ENCODE measurements at regions not wholly inside any gene's neighbourhood (a gene's known extent, or its start where the extent isn't known, plus 50 kb on each side); places are given as distances from the start of the nearest gene placed in this dataset.

GRCh38 chr11:115941044-115941443 is 436.8 kb upstream of the CADM1 start:
- WGBS (ENCODE audit: insufficient coverage): 94% methylated on average over 5 of the region's 5 CpGs
- peaks cover 10% of the 10 kb centered on the region for H3K27me3 ChIP-seq (ENCODE audit: control insufficient read depth, insufficient read depth, low read length)
- no peaks in the 10 kb centered on the region for H3K36me3 ChIP-seq (ENCODE audit: control insufficient read depth, insufficient read depth, low read length)
- no peak for DNase-seq
- no peak overlapping the region for H3K27ac ChIP-seq (ENCODE audit: low read length)
- H3K9me3 ChIP-seq (replicated peaks; ENCODE audit: control insufficient read depth, low read depth, low read length): no peaks in the 10 kb centered on the region
- H3K4me1 ChIP-seq (ENCODE audit: control insufficient read depth, insufficient read depth, low read length): peaks cover 6% of the 10 kb centered on the region
- no peak overlapping the region for H3K4me3 ChIP-seq (ENCODE audit: low read length)

GRCh38 chr11:115939731-115940421 is 435.7 kb upstream of the CADM1 start:
- H3K27me3 ChIP-seq (ENCODE audit: control insufficient read depth, insufficient read depth, low read length): peaks cover 12% of the 10 kb centered on the region

GRCh38 chr11:115939104-115939730 is 435.0 kb upstream of the CADM1 start:
- H3K4me1 ChIP-seq (ENCODE audit: control insufficient read depth, insufficient read depth, low read length): peaks cover 6% of the 10 kb centered on the region
- DNase-seq: no peak
- H3K4me3 ChIP-seq (ENCODE audit: low read length): no peak overlapping the region
- 38% methylated on average over 1 of the region's 6 CpGs for WGBS (ENCODE audit: insufficient coverage)
- no peaks in the 10 kb centered on the region for H3K9me3 ChIP-seq (replicated peaks; ENCODE audit: control insufficient read depth, low read depth, low read length)
- H3K27ac ChIP-seq (ENCODE audit: low read length): no peak overlapping the region
- peaks cover 12% of the 10 kb centered on the region for H3K27me3 ChIP-seq (ENCODE audit: control insufficient read depth, insufficient read depth, low read length)
- H3K36me3 ChIP-seq (ENCODE audit: control insufficient read depth, insufficient read depth, low read length): no peaks in the 10 kb centered on the region

More at GRCh38 chr11:115939731-115940421, 435.7 kb upstream of the CADM1 start:
- Histone ChIP-seq H3K27ac (ENCODE audit: low read length) (no peak overlapping the region), H3K9me3 (replicated peaks; ENCODE audit: control insufficient read depth, low read depth, low read length) (no peaks in the 10 kb centered on the region), H3K36me3 (ENCODE audit: control insufficient read depth, insufficient read depth, low read length) (no peaks in the 10 kb centered on the region), H3K4me1 (ENCODE audit: control insufficient read depth, insufficient read depth, low read length) (peaks cover 6% of the 10 kb centered on the region), H3K4me3 (ENCODE audit: low read length) (no peak overlapping the region)
- no peak for DNase-seq
- 39% methylated on average over 5 of the region's 7 CpGs for WGBS (ENCODE audit: insufficient coverage)

- no peaks in the 10 kb centered on the region for H3K36me3 ChIP-seq (ENCODE audit: control insufficient read depth, insufficient read depth, low read length)
- H3K4me3 ChIP-seq (ENCODE audit: low read length): no peak overlapping the region
- DNase-seq: no peak
- H3K9me3 ChIP-seq (replicated peaks; ENCODE audit: control insufficient read depth, low read depth, low read length): no peaks in the 10 kb centered on the region
- peaks cover 9% of the 10 kb centered on the region for H3K27me3 ChIP-seq (ENCODE audit: control insufficient read depth, insufficient read depth, low read length)
- WGBS (ENCODE audit: insufficient coverage): 31% methylated on average over 3 of the region's 4 CpGs
- no peak overlapping the region for H3K27ac ChIP-seq (ENCODE audit: low read length)
- peaks cover 12% of the 10 kb centered on the region for H3K4me1 ChIP-seq (ENCODE audit: control insufficient read depth, insufficient read depth, low read length)
Observed at GRCh38 chr11:115933564-115933963, 429.3 kb upstream of the CADM1 start.

- peaks cover 24% of the 10 kb centered on the region for H3K4me1 ChIP-seq (ENCODE audit: control insufficient read depth, insufficient read depth, low read length)
- WGBS (ENCODE audit: insufficient coverage): no CpG with 5 or more reads among the region's 1 CpG
- no peak for DNase-seq
- no peak overlapping the region for H3K27ac ChIP-seq (ENCODE audit: low read length)
- H3K36me3 ChIP-seq (ENCODE audit: control insufficient read depth, insufficient read depth, low read length): no peaks in the 10 kb centered on the region
- H3K4me3 ChIP-seq (ENCODE audit: low read length): no peak overlapping the region
- H3K9me3 ChIP-seq (replicated peaks; ENCODE audit: control insufficient read depth, low read depth, low read length): no peaks in the 10 kb centered on the region
- peaks cover 5% of the 10 kb centered on the region for H3K27me3 ChIP-seq (ENCODE audit: control insufficient read depth, insufficient read depth, low read length)
Observed at GRCh38 chr11:115931548-115932083, 427.4 kb upstream of the CADM1 start.

GRCh38 chr11:115930886-115931547 is 426.8 kb upstream of the CADM1 start:
- H3K27ac ChIP-seq (ENCODE audit: low read length): no peak overlapping the region
- peaks cover 24% of the 10 kb centered on the region for H3K4me1 ChIP-seq (ENCODE audit: control insufficient read depth, insufficient read depth, low read length)
- no CpG with 5 or more reads among the region's 3 CpGs for WGBS (ENCODE audit: insufficient coverage)
- DNase-seq: peak; percentile 14
- H3K36me3 ChIP-seq (ENCODE audit: control insufficient read depth, insufficient read depth, low read length): no peaks in the 10 kb centered on the region
- H3K27me3 ChIP-seq (ENCODE audit: control insufficient read depth, insufficient read depth, low read length): peaks cover 5% of the 10 kb centered on the region
- no peak overlapping the region for H3K4me3 ChIP-seq (ENCODE audit: low read length)
- no peaks in the 10 kb centered on the region for H3K9me3 ChIP-seq (replicated peaks; ENCODE audit: control insufficient read depth, low read depth, low read length)

GRCh38 chr11:115930291-115930690 is 426.1 kb upstream of the CADM1 start:
- Histone ChIP-seq H3K36me3 (ENCODE audit: control insufficient read depth, insufficient read depth, low read length) (no peaks in the 10 kb centered on the region), H3K4me3 (ENCODE audit: low read length) (no peak overlapping the region), H3K27me3 (ENCODE audit: control insufficient read depth, insufficient read depth, low read length) (peaks cover 4% of the 10 kb centered on the region), H3K4me1 (ENCODE audit: control insufficient read depth, insufficient read depth, low read length) (peaks cover 24% of the 10 kb centered on the region), H3K9me3 (replicated peaks; ENCODE audit: control insufficient read depth, low read depth, low read length) (no peaks in the 10 kb centered on the region), H3K27ac (ENCODE audit: low read length) (no peak overlapping the region)
- DNase-seq: peak; percentile 9
- 57% methylated on average over 1 of the region's 2 CpGs for WGBS (ENCODE audit: insufficient coverage)

GRCh38 chr11:115929618-115930129 is 425.5 kb upstream of the CADM1 start:
- 91% methylated on average over 3 of the region's 6 CpGs for WGBS (ENCODE audit: insufficient coverage)
- Histone ChIP-seq H3K9me3 (replicated peaks; ENCODE audit: control insufficient read depth, low read depth, low read length) (no peaks in the 10 kb centered on the region), H3K27me3 (ENCODE audit: control insufficient read depth, insufficient read depth, low read length) (peaks cover 3% of the 10 kb centered on the region), H3K4me3 (ENCODE audit: low read length) (no peak overlapping the region), H3K36me3 (ENCODE audit: control insufficient read depth, insufficient read depth, low read length) (no peaks in the 10 kb centered on the region), H3K4me1 (ENCODE audit: control insufficient read depth, insufficient read depth, low read length) (peaks cover 24% of the 10 kb centered on the region), H3K27ac (ENCODE audit: low read length) (no peak overlapping the region)
- no peak for DNase-seq

- Histone ChIP-seq H3K27ac (ENCODE audit: low read length) (no peak overlapping the region), H3K36me3 (ENCODE audit: control insufficient read depth, insufficient read depth, low read length) (no peaks in the 10 kb centered on the region), H3K4me1 (ENCODE audit: control insufficient read depth, insufficient read depth, low read length) (peaks cover 24% of the 10 kb centered on the region), H3K27me3 (ENCODE audit: control insufficient read depth, insufficient read depth, low read length) (peaks cover 3% of the 10 kb centered on the region), H3K4me3 (ENCODE audit: low read length) (no peak overlapping the region), H3K9me3 (replicated peaks; ENCODE audit: control insufficient read depth, low read depth, low read length) (no peaks in the 10 kb centered on the region)
- no peak for DNase-seq
- WGBS (ENCODE audit: insufficient coverage): 30% methylated on average over 2 of the region's 2 CpGs
Observed at GRCh38 chr11:115928811-115929210, 424.6 kb upstream of the CADM1 start.

- WGBS (ENCODE audit: insufficient coverage): 58% methylated on average over 8 of the region's 8 CpGs
- no peaks in the 10 kb centered on the region for H3K9me3 ChIP-seq (replicated peaks; ENCODE audit: control insufficient read depth, low read depth, low read length)
- H3K27ac ChIP-seq (ENCODE audit: low read length): no peak overlapping the region
- no peak overlapping the region for H3K4me3 ChIP-seq (ENCODE audit: low read length)
- H3K27me3 ChIP-seq (ENCODE audit: control insufficient read depth, insufficient read depth, low read length): peaks cover 5% of the 10 kb centered on the region
- peak; percentile 13 for DNase-seq
- H3K4me1 ChIP-seq (ENCODE audit: control insufficient read depth, insufficient read depth, low read length): peaks cover 24% of the 10 kb centered on the region
- no peaks in the 10 kb centered on the region for H3K36me3 ChIP-seq (ENCODE audit: control insufficient read depth, insufficient read depth, low read length)
Observed at GRCh38 chr11:115927823-115928329, 423.7 kb upstream of the CADM1 start.

All from muscle of leg (tissue), 3 donors.